ENCODE measurements at regions not wholly inside any gene's neighbourhood (a gene's known extent, or its start where the extent isn't known, plus 50 kb on each side); places are given as distances from the start of the nearest gene placed in this dataset.

DNA sequence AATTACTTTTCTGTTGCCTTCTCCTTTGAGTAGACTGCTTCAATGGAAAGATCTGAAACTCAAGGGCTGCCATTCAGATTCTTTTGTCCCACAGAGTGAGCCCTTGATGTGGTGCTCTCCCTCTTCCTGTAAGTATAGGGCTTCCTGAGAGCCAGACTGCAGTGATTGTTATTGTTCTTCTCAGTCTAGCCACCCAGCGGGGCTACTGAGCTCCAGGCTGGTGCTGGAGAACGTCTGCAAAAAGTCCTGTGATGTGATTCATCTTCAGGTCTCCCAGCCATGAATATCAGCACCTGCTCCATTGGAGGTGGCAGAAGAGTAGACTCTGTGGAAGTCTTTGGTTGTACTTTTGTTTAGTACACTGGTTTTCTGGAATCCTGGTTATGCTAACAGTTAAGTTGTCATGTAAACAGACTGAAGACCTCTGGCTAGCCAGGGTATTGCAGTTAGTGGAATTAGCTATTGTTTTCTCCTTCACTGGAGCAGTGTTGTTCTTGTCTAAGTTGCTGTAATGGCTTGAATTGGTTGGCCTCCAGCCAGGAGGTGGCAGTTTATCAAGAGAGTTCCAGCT, 240.9 kb downstream of the COL12A1 start:
- ATAC-seq (no peak), DNase-seq (ENCODE audit: low spot score) (no peak)
- intact Hi-C loops (cut with DNase I), result no loop called here

DNA sequence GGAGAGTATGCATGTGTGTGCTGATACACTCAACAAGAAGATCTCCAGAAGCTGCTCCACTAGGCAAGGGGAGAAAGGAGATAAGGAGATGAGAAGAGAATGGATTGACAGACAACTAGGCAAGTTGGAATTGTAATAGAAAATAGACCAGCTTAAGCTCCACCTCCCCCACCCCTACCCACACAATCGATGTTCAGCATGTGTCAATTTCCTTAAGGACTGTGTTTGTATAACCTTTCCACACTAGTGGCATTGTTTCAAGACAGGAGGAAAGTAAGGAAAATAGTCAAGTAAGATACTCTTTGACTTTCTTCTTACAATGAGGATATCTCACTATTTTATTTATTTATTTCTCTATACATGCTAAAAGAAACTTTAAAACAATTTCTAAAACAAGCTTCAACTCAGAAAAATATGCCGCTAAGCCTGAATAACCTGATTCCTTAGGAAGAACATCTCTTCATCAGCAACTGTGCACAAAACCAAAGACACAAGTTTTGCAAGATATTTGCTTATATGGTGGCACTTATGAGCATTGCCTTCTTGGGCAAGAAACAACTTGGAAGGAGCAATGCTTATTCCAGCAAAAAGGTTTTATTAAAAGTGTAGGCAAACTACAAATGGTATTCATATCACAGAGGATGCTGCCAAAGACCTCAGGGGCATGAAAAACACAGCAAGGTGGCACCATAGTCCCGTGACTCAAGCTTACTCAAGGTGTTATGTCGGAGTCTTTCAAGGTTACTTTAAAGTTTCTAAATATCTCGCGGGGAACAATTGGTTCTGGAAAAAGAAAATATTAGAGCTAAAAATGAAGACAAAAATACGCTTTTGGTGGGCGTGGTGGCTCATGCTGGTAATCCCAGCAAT, 249.1 kb downstream of the COL12A1 start:
- DNase-seq (ENCODE audit: low spot score) (no peak), ATAC-seq (no peak)
- intact Hi-C loops (cut with DNase I), result no loop called here

DNA sequence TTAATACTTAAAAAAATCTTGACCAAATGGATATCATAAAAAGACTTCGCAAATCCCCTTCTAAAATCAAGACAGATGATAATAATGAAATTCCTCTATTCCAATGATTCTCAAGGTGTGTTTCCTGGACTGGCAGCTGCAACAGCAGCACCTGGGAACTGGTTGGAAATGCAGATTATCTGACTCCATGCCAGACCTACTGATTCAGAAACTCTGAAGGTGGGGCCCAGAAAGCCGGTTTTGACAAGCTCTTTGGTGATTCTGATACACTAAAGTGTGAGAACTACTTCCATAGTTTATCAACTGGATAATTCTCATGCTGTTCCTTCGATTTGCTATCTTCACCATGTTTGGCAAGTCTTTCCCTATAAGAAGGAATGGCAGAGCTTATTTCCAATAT, 252.1 kb downstream of the COL12A1 start:
- intact Hi-C loops (cut with DNase I), result no loop called here
- ATAC-seq, result no peak
- DNase-seq (ENCODE audit: low spot score), result no peak

DNA sequence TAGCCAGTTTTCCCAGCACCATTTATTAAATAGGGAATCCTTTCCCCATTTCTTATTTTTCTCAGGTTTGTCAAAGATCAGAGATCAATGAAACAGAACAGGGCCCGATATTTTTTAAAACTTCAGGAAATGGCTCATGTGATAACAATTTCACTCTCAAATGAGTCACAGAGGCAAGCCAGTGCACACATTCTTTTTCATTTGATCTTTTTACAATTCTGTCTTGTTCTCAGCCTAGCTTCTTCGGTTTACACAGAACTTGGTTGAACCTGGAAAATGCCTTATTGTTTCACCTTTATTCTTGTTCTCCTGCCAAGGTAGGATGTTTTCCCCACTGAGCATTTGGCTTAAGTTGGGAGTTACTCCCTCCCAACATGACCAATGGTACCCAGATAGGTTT, 258.9 kb downstream of the COL12A1 start:
- ATAC-seq (no peak), DNase-seq (ENCODE audit: low spot score) (no peak)
- intact Hi-C loops (cut with DNase I), result no loop called here

DNA sequence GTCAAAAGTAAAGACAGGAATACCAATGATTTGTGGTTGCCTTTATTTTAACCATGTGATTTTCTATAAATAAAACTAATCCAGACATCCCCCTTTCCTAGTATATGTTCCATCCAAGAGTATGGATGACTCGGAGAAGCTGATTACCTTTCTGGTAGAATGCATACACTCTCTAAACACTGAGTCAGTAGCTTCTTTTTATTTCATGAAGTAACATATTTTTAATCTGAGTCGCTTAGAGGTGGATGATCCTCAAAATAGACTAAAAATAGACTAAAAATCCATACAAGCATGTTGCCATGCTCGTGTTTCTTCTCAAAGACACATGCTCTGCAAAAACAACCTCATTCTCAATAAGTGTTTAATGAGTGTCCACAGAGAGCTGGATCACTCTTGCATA, 263.7 kb downstream of the COL12A1 start:
- DNase-seq (ENCODE audit: low spot score), result no peak
- intact Hi-C loops (cut with DNase I), result no loop called here
- no peak for ATAC-seq

DNA sequence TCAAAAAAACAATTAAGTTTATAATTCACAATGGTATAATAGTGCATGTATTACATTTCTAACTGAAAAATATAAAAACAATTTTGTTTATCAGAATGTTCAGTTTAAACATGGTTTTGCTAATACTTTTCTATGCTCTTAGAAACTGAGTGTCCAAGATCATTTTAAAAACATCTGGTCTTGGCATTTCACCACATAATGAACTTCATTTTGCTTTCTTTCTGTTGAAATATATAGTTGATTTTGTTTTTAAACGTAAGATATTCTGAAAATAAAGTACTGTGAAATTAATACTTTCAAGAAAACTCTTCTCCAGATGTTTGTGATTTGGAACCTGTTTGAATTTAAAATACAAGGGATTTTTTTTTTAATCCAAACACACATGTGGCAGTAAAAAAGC, 264.4 kb downstream of the COL12A1 start:
- intact Hi-C loops (cut with DNase I), result no loop called here
- DNase-seq (ENCODE audit: low spot score) (no peak), ATAC-seq (no peak)

DNA sequence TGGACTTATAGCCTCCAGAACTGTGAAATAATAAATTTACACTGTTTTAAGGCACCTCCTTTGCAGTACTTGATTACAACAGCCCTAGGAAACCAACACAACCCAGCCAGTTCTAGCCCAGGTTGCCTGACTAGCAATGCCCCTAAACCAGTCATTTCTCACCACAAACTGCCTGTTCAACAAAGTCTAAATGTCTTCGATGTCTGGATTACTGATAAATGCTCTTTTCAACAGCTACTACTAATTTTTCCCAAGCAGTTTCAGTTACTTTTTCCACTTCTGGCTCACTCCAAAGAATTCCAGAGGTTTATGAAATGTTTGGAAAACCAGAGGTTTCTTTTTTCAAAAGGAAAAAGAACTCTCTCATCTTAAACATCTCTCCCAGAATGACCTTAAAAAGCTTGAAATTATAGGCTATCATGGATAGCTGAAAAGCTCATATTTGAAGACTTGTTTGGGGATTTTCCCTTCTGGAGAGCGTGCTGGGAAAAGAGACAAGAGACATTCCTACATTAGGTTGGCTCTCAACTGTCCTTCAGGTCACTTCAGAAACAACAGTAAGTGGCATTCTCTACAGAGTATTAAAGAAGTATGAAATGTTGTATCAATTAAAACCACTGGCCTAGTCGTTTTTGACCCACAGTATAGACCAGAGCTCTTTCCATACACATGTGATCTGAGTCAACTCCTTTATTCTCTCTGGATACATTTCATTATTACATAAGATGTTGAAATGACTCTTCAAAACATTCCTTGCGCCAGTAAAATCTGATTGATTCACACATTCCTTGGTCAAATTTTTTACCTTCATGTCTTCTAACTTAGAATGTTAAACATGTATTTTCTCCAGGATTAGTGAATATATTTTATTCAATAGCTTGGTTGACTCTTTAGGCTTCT, 265.9 kb downstream of the COL12A1 start:
- DNase-seq (ENCODE audit: low spot score), result no peak
- peak; percentile 42 for ATAC-seq
- intact Hi-C loops (cut with DNase I), result no loop called here

DNA sequence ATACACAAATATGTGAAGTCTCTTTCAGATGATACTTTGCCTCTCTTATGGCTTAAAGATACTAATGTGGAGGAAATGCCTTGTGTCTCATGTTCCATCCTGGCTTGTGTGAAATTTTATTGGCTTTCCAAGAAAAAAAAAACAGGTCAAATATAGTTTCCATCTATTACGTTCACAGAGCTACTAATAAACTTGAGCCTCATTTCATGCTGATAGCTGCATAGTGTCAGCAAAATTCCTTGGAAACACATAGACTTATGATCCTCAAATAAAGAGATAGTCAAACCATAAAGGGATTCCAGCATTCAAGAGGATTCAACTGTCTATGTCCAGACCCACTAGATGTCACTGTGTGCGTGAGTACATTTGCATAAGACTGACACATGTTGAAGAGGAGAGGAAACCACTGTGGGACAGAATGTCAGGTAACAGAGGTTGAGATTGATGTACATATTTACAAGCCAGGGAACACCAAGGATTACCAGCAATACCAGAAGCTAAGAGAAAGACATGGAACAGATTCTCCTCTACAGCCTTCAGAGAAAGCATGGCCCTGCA, 266.6 kb downstream of the COL12A1 start:
- intact Hi-C loops (cut with DNase I), result no loop called here
- DNase-seq (ENCODE audit: low spot score) (no peak), ATAC-seq (peak; percentile 46)

DNA sequence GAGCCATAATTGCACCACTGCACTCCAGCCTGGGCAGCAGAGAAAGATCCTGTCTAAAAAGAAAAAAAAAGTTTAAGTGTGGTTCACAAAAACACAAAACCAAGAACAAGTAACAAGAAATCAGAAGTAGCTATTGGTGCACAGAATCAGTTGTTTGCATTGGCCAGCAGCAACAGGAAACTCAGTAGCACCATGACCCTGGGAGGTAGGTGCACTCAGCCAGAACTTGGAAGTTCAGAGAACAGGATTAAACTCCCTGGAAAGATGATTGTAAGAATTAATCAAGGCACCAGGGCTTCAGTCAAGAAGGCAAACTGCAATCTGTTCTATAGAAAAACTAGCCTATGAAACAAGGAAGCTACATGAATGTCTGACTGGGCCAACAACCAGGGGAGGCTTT, 267.9 kb downstream of the COL12A1 start:
- no peak for ATAC-seq
- DNase-seq (ENCODE audit: low spot score), result no peak
- intact Hi-C loops (cut with DNase I), result no loop called here

DNA sequence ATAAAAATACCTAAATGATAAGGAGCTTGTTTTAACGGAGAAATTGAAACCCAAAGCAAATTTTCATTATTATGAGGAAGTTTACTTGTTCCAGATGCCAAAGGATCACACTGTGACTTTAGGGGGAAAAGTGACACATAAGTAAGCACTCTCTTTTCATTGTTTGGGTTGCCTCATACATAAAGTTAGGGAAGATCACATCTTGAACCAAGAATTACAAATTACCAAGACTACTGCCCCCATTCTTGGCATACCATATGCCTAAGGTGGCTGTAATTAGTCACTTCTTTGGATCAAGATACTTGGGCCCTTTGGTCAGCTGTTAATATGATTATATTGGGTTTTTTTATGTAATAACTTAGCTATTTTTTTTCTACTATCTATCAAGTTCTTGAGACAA, 269.0 kb downstream of the COL12A1 start:
- DNase-seq (ENCODE audit: low spot score) (no peak), ATAC-seq (no peak)
- intact Hi-C loops (cut with DNase I), result no loop called here

DNA sequence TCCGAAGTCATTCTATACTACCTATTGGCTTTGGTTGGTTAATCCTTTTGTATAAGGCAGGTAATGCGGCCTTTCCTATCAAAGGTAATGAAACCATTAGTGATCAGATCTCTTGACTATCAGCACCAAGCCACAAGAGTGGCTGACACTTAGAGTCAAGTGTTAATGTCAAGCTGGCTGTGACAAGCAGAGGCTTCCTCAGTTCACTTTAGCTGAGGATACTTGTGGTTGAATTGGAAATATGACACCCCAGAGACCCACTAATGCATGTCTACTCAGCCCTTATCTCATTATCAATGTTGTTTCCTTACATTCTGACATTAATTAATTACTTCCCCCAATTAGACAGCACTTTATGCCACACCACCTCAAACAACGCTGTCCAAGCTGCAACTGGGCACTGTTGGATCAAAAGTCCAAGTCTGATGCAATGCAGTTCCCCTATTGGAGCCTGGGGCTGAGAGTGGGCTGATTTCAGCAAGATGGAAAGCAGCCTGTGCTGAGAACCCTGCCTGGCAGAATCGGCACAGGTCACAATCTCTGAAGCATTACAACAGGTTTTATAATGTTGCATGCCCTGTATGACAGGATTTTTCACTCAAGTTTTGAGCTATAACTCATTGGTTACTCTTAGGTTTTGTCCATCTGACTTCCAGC, 273.5 kb downstream of the COL12A1 start:
- ATAC-seq, result no peak
- no peak for DNase-seq (ENCODE audit: low spot score)
- intact Hi-C loops (cut with DNase I), result no loop called here

DNA sequence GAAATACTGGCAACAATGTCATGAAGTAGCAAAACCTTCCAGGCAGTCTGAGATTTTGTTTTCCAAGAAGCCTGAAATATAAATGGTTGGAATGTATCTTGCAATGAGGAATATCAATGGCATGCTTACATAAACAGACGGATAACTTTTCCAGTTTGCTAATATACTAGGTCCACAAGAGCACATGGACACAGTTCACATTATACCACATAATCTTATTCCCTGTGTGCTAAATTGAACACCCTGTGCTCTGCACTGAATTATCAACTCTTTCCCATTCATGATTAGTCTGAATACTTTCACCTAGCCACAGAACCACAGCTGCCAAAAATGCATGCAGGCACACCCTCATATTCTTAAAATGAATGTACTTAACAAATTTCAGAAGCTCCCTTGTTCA, 274.3 kb downstream of the COL12A1 start:
- intact Hi-C loops (cut with DNase I), result no loop called here
- DNase-seq (ENCODE audit: low spot score) (no peak), ATAC-seq (peak; percentile 83)

DNA sequence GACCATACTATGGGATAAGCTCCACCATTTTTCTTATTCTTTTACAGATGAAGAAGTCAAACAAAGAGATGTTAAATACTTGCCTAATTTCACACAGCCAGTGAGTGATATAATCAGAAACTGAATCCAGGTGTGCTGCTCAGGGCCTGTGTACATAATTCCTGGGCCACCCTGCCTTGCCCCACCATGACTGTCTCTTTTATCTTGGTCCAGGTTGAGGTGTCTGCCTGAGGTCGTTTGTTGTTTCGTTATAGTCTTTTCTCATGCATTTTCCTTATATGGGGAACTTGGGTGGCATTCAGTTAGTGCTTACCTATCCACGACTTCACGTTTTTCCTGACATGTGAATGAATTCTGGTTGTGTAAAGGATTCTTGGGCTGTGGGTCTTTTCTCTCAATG, 277.6 kb downstream of the COL12A1 start:
- intact Hi-C loops (cut with DNase I), result no loop called here
- DNase-seq (ENCODE audit: low spot score) (no peak), ATAC-seq (no peak)

DNA sequence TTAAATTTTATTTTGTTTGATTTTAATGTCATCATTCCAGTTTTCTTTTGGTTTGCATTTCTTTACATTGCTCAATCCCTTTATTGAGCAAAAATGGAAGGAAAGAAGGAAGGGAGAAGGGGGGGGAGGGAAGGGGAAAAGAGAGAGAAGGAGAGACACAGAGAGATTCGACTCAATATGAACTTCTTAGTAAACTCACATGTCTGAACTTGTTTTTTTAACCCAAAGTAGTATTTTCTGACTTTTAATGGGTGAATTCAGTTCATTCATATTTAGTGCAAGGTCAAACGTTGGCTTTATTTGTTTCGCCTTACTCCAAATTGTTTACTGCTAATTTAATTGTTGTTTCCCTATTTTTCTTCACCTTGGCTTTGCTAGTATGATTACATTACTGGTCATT, 278.6 kb downstream of the COL12A1 start:
- no peak for ATAC-seq
- intact Hi-C loops (cut with DNase I), result no loop called here
- DNase-seq (ENCODE audit: low spot score), result no peak

DNA sequence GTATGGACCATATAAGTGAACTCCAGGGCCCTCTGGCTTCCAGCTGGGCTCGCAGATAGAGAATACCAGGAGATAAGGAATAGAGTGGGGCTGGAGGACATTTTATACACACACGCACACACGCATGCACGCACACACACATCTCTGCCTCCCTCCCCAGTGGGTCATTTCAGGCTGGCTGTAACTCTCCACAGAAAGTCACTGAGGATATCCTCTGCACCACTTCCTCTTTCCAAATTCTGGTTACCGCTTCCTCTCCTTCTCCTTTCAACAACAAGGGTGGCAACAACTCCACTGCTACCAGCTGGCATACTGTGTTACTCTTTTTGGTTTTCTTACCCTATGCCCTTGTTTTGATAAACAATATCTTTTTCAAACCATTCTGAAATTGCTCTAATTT, 280.2 kb downstream of the COL12A1 start:
- ATAC-seq (peak; percentile 50), DNase-seq (ENCODE audit: low spot score) (no peak)
- intact Hi-C loops (cut with DNase I), result no loop called here

DNA sequence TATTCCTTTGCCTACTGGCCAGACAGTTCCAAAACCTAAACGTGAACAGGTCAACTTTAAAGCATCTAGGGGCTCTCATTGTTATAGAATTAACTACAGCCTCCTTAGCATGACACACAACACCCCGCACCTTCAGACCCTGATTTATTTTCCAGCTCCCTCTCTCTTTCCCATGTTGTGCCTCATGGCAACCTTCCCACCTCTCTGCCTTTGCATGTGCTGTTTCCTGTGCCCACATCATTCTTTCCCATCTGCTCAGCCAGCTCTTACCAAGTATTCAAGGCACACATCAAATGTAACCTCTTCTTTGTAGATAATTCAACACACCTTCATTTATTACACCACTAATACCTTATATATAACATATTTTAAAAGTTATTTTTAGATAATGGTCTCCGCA, 291.0 kb downstream of the COL12A1 start:
- ATAC-seq, result no peak
- DNase-seq (ENCODE audit: low spot score), result no peak
- intact Hi-C loops (cut with DNase I), result no loop called here

DNA sequence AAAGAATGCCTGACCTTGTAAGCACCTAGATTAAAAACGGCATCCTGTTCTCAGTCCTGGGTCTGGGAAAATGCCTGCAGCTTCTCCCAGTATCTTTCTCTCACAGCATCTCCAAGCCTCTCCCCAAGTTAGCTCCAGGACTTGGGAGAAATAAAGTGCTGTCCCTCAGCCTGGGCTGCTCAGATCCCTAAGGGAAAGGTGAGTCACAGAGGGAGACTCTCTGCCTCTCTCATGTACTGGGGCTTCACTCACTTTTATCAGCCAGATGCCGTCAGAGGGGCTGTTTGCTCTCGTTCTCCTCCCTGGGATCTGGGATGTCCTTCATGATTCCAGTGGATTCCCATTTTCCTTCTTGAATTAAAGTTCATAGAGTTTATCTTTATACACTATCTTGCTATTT, 293.6 kb downstream of the COL12A1 start:
- DNase-seq (ENCODE audit: low spot score) (no peak), ATAC-seq (no peak)
- intact Hi-C loops (cut with DNase I), result no loop called here

DNA sequence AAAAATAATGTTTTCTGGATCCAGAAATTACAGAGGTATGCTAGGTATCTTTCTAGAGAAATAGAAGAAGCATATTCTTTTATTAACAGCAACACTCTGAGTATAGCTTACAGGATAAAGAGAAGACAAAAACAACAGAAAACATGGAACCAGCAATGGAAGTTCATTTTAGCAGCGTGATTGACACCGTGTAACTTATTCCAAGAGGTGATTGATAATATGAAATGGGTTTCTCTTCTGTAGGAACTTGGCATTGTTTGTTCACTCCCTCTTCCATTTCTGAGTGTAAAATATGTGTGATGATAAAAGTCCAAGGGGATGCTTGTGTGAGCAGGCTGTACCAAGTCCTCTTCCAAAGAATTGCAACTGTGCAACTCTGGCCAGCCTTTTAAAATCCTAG, 303.0 kb downstream of the COL12A1 start:
- DNase-seq (ENCODE audit: low spot score) (no peak), ATAC-seq (no peak)
- intact Hi-C loops (cut with DNase I), result no loop called here

DNA sequence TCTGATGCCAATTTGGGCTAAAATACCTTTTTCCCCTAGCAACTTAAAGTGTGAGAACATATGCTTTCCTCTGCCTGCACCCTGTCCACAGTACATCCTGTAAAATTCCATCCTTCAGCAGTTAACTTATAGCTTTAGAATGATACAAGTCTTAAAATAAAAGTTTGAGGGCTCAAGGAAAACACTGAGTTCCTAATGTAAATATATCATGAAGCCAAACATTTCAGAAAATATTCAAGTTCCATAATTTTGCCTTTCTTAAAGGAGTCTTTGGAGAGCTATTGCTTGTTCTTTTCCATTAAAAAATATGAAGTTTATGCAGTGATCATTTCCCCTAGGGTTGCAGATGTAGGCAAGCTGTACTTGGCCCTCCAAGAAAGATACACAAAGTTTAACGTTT, 303.8 kb downstream of the COL12A1 start:
- no peak for ATAC-seq
- DNase-seq (ENCODE audit: low spot score), result no peak
- intact Hi-C loops (cut with DNase I), result no loop called here

Measured in sciatic nerve (tissue), 2 donors.